Activated CD8-positive, alpha-beta memory T cell treated with anti-CD3 and anti-CD28 coated beads for 36 hours (primary cell): ENCODE measurements at regions not wholly inside any gene's neighbourhood (a gene's known extent, or its start where the extent isn't known, plus 50 kb on each side); places are given as distances from the start of the nearest gene placed in this dataset.
"Not testable (repeated sequence)": the region's sequence is repeated elsewhere in the genome, so short reads cannot be mapped to it uniquely, and the experiment has no call there.

ENCODE experiments used
- CTCF ChIA-PET: fragments of 350-600 bp; sonication (Branson Sonifier 250); formaldehyde crosslinking; loops from one replicate; lab custom pipeline; 2021; ENCODE audit warnings: antibody characterized with exemption; lab: Charles Lee
- POLR2A ChIA-PET: fragments of 350-600 bp; sonication (Branson Sonifier 250); formaldehyde crosslinking; loops from one replicate; lab custom pipeline; 2021; ENCODE audit warnings: antibody characterized with exemption; lab: Charles Lee

GRCh38 chr2:443216-443615 lies 155.3 kb upstream of the ALKAL2 start:
- POLR2A ChIA-PET = no interaction called here

GRCh38 chr2:441258-442022 lies 153.5 kb upstream of the ALKAL2 start:
- POLR2A ChIA-PET = no interaction called here
- CTCF ChIA-PET = no interaction called here

More at GRCh38 chr2:443216-443615, 155.3 kb upstream of the ALKAL2 start:
- CTCF ChIA-PET = no interaction called here

- ChIA-PET CTCF (no interaction called here), POLR2A (no interaction called here)
These were observed 152.5 kb upstream of the ALKAL2 start for GRCh38 chr2:440403-440740.

GRCh38 chr2:439556-440402 lies 151.9 kb upstream of the ALKAL2 start:
- ChIA-PET CTCF (no interaction called here), POLR2A (no interaction called here)

GRCh38 chr2:439077-439476 lies 151.2 kb upstream of the ALKAL2 start:
- POLR2A ChIA-PET = no interaction called here
- CTCF ChIA-PET = no interaction called here

- ChIA-PET POLR2A (no interaction called here), CTCF (no interaction called here)
These were observed 150.0 kb upstream of the ALKAL2 start for GRCh38 chr2:437756-438393.

GRCh38 chr2:437180-437579 lies 149.3 kb upstream of the ALKAL2 start:
- ChIA-PET POLR2A (no interaction called here), CTCF (no interaction called here)

DNA sequence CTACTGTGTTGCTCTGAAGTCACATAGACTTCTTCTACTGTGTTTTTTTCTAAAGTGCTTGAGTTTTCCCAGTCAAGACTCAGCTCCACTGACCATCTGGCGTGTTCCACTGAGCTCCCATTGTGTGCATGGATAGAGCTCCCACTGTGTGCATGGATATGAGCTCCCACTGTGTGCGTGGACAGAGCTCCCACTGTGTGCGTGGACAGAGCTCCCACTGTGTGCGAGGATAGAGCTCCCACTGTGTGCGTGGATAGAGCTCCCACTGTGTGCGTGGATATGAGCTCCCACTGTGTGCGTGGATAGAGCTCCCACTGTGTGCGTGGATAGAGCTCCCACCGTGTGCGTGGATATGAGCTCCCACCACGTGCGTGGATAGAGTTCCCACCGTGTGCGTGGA lies 148.3 kb upstream of the ALKAL2 start:
- ChIA-PET POLR2A (no interaction called here), CTCF (no interaction called here)

DNA sequence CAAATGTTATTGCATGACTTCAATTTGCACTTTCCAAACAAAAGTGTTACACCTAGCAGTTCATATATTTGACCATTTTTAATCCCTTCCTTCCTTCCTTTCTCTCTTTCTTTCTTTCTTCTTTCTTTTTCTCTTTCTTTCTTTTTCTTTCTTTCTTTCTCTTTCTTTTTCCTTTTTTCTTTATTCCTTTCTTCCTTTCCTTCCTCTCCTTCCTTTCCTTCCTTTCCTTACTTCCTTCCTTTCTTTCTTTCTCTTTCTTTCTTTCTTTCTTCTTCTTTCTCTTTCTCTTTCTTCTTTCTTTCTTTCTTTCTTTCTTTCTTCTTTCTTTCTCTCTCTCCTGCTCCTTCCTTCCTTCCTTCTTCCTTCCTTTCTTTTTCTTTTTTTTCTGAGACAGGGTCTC lies 146.7 kb upstream of the ALKAL2 start:
- ChIA-PET POLR2A (no interaction called here), CTCF (no interaction called here)

DNA sequence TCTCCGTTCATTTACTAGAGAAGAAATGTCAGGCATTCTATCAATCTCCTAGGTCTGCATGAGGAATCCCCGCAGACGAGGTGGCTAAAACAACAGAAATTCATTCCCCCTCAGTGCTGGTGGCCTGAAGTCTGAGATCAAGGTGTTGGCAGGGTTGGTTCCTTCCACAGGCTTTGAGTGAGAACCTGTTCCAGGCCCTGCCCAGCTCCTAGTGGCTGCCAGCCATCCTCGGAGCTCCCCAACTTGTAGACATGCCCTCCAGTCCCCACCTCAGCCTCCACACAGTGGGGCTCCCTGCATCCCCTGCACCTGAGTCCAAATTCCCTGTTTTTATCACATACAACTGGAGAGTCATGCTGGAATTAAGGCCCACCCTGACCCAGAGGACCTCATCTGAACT lies 145.3 kb upstream of the ALKAL2 start:
- POLR2A ChIA-PET = no interaction called here
- CTCF ChIA-PET = no interaction called here

DNA sequence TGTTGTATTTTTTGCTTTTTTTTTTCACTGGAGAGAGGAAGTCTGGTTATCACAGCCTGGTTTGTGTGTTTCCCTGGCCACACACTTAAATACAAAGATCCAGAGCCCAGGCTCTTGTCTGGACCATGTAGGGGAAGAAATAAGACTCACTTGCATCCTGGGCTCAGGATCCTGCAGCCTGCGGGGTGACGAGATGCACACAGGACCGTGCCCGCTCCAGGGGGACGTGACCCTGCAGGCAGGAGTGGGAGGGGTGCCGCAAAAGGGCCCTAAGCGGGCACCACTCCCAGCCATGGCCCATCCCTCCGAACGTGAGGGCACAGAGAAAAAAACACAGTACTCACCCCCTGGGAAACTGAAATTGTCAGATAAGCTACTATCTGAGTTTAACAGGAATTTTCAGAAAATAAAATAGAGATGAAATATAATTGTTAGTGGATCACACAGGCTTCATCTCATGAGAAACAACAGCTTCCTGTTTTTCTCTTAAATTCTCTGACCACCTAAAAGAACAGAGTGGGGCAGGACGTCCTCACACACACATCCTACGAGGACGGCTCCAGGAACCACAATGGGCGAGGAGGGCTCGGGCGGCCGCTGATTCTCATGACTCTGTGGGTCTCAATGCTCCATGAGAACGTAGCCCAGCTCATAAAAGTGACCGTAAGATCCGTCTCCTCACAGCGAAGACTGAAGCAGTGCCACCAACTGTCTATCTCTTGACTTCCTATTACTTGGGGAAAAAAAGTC lies 142.6 kb upstream of the ALKAL2 start:
- CTCF ChIA-PET = no interaction called here
- POLR2A ChIA-PET = no interaction called here

- ChIA-PET POLR2A (no interaction called here), CTCF (no interaction called here)
These were observed 141.8 kb upstream of the ALKAL2 start for GRCh38 chr2:429575-430254.

DNA sequence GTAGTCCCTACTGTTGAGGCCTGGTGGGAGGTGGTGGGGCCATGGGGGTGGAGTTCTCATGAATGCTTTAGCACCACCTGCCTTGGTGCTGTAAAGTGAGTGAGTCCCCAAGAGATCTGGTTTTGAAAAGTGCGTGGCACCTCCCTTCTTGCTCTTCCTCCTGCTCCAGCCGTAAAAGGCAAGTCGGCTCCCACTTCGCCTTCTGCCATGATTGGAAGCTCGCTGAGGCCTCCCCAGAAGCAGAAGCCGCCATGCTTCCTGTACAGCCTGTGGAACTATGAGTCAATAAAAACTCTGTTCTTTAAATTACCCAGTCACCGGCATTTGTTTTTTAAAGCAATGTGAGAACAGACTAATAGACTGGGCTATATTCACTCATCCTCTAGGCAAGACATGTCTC lies 141.3 kb upstream of the ALKAL2 start:
- ChIA-PET CTCF (no interaction called here), POLR2A (no interaction called here)

DNA sequence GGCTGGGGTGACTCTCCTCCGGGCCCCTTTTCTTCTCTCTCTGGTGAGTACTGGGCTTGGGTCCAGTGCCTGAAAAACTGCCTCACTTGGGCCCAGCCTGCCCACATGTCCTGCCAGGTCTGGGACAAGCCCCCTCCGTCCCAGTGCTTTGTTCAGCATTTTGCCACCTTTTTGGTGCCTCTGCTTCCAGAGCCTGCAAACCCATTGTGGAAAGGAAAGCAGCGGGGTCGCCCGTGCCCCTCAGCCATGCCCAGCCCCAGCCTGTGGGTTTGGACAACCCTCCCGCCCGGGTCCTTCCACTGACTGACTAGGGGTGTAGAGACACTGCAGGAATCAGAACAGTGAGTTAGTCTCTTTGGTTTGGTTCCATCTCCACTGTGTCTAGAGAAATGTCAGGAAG lies 140.7 kb upstream of the ALKAL2 start:
- ChIA-PET POLR2A (no interaction called here), CTCF (no interaction called here)

DNA sequence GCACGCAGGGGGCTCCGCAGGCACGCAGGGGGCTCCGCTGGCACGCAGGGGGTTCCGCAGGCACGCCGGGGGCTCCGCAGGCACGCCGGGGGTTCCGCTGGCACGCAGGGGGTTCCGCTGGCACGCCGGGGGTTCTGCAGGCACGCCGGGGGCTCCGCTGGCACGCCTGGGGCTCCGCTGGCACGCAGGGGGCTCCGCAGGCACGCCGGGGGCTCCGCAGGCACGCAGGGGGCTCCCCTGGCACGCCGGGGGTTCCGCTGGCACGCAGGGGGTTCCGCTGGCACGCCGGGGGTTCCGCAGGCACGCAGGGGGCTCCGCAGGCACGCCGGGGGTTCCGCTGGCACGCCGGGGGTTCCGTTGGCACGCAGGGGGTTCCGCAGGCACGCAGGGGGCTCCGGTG lies 138.8 kb upstream of the ALKAL2 start:
- CTCF ChIA-PET = not testable (repeated sequence)

GRCh38 chr2:425947-426346 lies 138.1 kb upstream of the ALKAL2 start:
- CTCF ChIA-PET = no interaction called here
- POLR2A ChIA-PET = no interaction called here

More for the DNA sequence above, 138.8 kb upstream of the ALKAL2 start:
- POLR2A ChIA-PET = not testable (repeated sequence)

- POLR2A ChIA-PET = no interaction called here
- CTCF ChIA-PET = no interaction called here
These were observed 137.4 kb upstream of the ALKAL2 start for GRCh38 chr2:425243-425642.

GRCh38 chr2:424306-425171 lies 136.6 kb upstream of the ALKAL2 start:
- ChIA-PET CTCF (no interaction called here), POLR2A (no interaction called here)

GRCh38 chr2:423479-423878 lies 135.6 kb upstream of the ALKAL2 start:
- POLR2A ChIA-PET = no interaction called here
- CTCF ChIA-PET = no interaction called here
